NCI-H2171 treated with DMSO at 0.1 percent for 48 hours (cell line): ENCODE measurements at regions not wholly inside any gene's neighbourhood (a gene's known extent, or its start where the extent isn't known, plus 50 kb on each side); places are given as distances from the start of the nearest gene placed in this dataset.

Source experiments
- DNase-seq: peaks from one replicate; lab custom pipeline; 2025; lab: John Stamatoyannopoulos, UW

- no peak for DNase-seq
Observed at GRCh38 chr1:117803318-117803717, 126.1 kb downstream of the GDAP2 start.

DNA sequence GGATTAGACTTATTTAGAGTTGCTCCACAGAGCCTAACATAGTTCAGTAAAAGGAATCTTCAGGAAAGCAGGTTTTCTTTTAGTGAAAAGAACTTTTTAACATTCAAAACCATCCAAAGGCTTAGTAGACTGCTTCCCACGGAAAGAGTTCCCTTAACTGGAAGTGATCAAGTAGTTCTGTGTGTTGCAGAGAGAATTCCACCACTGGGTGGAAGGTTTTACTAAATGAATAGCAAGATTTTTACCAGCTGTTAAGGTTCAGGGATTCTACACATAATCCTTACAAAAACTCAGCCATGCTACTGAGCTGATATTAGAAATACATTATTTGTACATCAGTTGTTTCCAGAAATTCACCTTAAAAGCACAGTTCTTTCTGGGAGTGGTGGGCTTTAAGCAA is 119.7 kb downstream of the GDAP2 start:
- DNase-seq = no peak

GRCh38 chr1:117810553-117810952 is 118.9 kb downstream of the GDAP2 start:
- DNase-seq = no peak

GRCh38 chr1:117812869-117813511 is 116.4 kb downstream of the GDAP2 start:
- DNase-seq = no peak
